Ovary (tissue), 7 donors: ENCODE measurements at regions not wholly inside any gene's neighbourhood (a gene's known extent, or its start where the extent isn't known, plus 50 kb on each side); places are given as distances from the start of the nearest gene placed in this dataset.

Experiments
- DNase-seq, 5 donors: peaks; one replicate each; pipeline ENCODE4 v3.0.0-alpha.2; 2019 to 2020
- H3K27ac ChIP-seq, 2 donors: fragments of 200-600 bp; one replicate each; pipeline versions ENCODE4 v1.5.1 to v1.8.0; 2019 to 2022
- H3K27me3 ChIP-seq: fragments of 200-600 bp; one replicate; pipeline ENCODE4 v1.8.0; 2022
- H3K36me3 ChIP-seq: fragments of 200-600 bp; sonication (generic); one replicate; pipeline ENCODE4 v1.5.1; 2019
- H3K4me1 ChIP-seq: one replicate; pipeline ENCODE4 v1.8.1; 2013; ENCODE audit warnings: mild to moderate bottlenecking, moderate library complexity; ENCODE audit not compliant: insufficient read depth
- H3K4me3 ChIP-seq: fragments of 200-600 bp; sonication (generic); one replicate; pipeline ENCODE4 v1.5.1; 2017
- H3K9me3 ChIP-seq, 2 donors: fragments of 200-600 bp in 1 of 2; sonication (generic) in 1 of 2; one replicate each; pipeline versions ENCODE4 v1.5.1 to v1.8.1; 2013 to 2019; ENCODE audit warnings: mild to moderate bottlenecking in 1 of 2, moderate library complexity in 1 of 2
- CTCF ChIP-seq, 3 donors: fragments of 450-650 bp in 2 of 3; fragments of 200-600 bp in 1 of 3; IDR thresholded peaks; one replicate each; pipeline versions ENCODE4 v1.5.1 to v1.8.0; 2016 to 2022; ENCODE audit warnings: antibody characterized with exemption in 3 of 3, mild to moderate bottlenecking in 1 of 3
- EP300 ChIP-seq: sonication (generic); formaldehyde crosslinking; IDR thresholded peaks from one replicate; pipeline ENCODE4 v1.6.1; 2017; ENCODE audit warnings: antibody characterized with exemption
- POLR2A ChIP-seq: fragments of 450-650 bp; IDR thresholded peaks from one replicate; pipeline ENCODE4 v1.6.1; 2017; ENCODE audit warnings: antibody characterized with exemption, mild to moderate bottlenecking, moderate library complexity
- WGBS, 3 donors: extraction: QIAGEN DNeasy Blood & Tissue Kit in 1 of 3; methylation state at CpG; one replicate each; pipeline versions ENCODE4 v1.1.5 to v1.1.7; 2013 to 2017; 5-methylcytosine and 5-hydroxymethylcytosine counted together
- intact Hi-C, 4 donors: fragments of 100-400 bp; cut with DNase I; formaldehyde crosslinking; loops; one replicate each; pipeline versions ENCODE4 v1.11.0 to v1.15.1; 2022 to 2023
- donor health status: DM: no; HTN: no; CAD: no; lungs with moderate emphysema.
- donor health status: DM: no; HTN: no; CAD: no.
- donor health status: Bipolar disorder and iron deficiency.
- donor health status: DM: no; HTN: no; CAD: no.
- donor health status: DM: yes; HTN: yes; CAD: no.

GRCh38 chr12:71019282-71019831 lies 98.8 kb upstream of the PTPRR start:
- intact Hi-C loops = loop anchor here in 2 of 4 donors (10.0 kb wide), 1 partner anchor 285 kb away; no protein-coding TSS in a partner anchor
- no peaks in the 10 kb centered on the region for H3K27me3 ChIP-seq
- 73 to 82% (median 77%) methylated on average over 6 of the region's 6 CpGs for WGBS, 3 donors

GRCh38 chr12:71018682-71019081 lies 98.1 kb upstream of the PTPRR start:
- no peak for DNase-seq
- WGBS, 3 donors = 82 to 90% (median 89%) methylated on average over 2 of the region's 2 CpGs
- intact Hi-C loops = loop anchor here in 2 of 4 donors (10.0 kb wide), 1 partner anchor 284 kb away; no protein-coding TSS in a partner anchor
- H3K36me3 ChIP-seq = no peaks in the 10 kb centered on the region
- no peak overlapping the region for H3K27ac ChIP-seq
- no peak for TF ChIP-seq EP300
- TF ChIP-seq CTCF (IDR thresholded peaks at IDR 0.05) = no peak
- no peak for TF ChIP-seq POLR2A
- H3K9me3 ChIP-seq = no peaks in the 10 kb centered on the region
- H3K4me3 ChIP-seq = no peak overlapping the region
- no peaks in the 10 kb centered on the region for H3K27me3 ChIP-seq
- H3K4me1 ChIP-seq = no peaks in the 10 kb centered on the region

More at GRCh38 chr12:71019282-71019831, 98.8 kb upstream of the PTPRR start:
- H3K4me1 ChIP-seq = no peaks in the 10 kb centered on the region
- H3K27ac ChIP-seq = no peak overlapping the region
- no peaks in the 10 kb centered on the region for H3K36me3 ChIP-seq
- TF ChIP-seq CTCF (IDR thresholded peaks at IDR 0.05) (no peak), EP300 (no peak)
- H3K4me3 ChIP-seq = no peak overlapping the region
- no peak for DNase-seq
- H3K9me3 ChIP-seq = no peaks in the 10 kb centered on the region

- H3K4me3 ChIP-seq = no peak overlapping the region
- H3K4me1 ChIP-seq = no peaks in the 10 kb centered on the region
- intact Hi-C loops = loop anchor here in 2 of 4 donors (10.0 kb wide), 1 partner anchor 279 kb away; no protein-coding TSS in a partner anchor
- no peaks in the 10 kb centered on the region for H3K36me3 ChIP-seq
- 3 to 8% (median 6%) methylated on average over 2 of the region's 2 CpGs for WGBS, 3 donors
- no peaks in the 10 kb centered on the region for H3K9me3 ChIP-seq
- H3K27me3 ChIP-seq = no peaks in the 10 kb centered on the region
- no peak for DNase-seq
- no peak overlapping the region for H3K27ac ChIP-seq
- TF ChIP-seq EP300 (no peak), CTCF (IDR thresholded peaks at IDR 0.05) (peak in 2 of 3 donors; percentile 45 to 67)
Observed at GRCh38 chr12:71014180-71014785, 93.7 kb upstream of the PTPRR start.

GRCh38 chr12:71011261-71011660 lies 90.7 kb upstream of the PTPRR start:
- Histone ChIP-seq H3K9me3 (no peaks in the 10 kb centered on the region), H3K4me3 (no peak overlapping the region), H3K4me1 (no peaks in the 10 kb centered on the region), H3K27me3 (no peaks in the 10 kb centered on the region), H3K27ac (no peak overlapping the region), H3K36me3 (no peaks in the 10 kb centered on the region)
- intact Hi-C loops = loop anchor here in 2 of 4 donors (10.0 kb wide), 1 partner anchor 276 kb away; no protein-coding TSS in a partner anchor
- TF ChIP-seq POLR2A = no peak
- TF ChIP-seq EP300 = no peak
- no peak for TF ChIP-seq CTCF (IDR thresholded peaks at IDR 0.05)
- no peak for DNase-seq
- 69 to 85% (median 84%) methylated on average over 4 of the region's 4 CpGs for WGBS, 3 donors
